Vagina (tissue), 2 donors: ENCODE measurements at regions not wholly inside any gene's neighbourhood (a gene's known extent, or its start where the extent isn't known, plus 50 kb on each side); places are given as distances from the start of the nearest gene placed in this dataset.

Experiments
- DNase-seq, 2 donors: peaks; one replicate each; pipeline ENCODE4 v3.0.0-alpha.2; 2017; ENCODE audit errors: extremely low spot score in 2 of 2
- H3K27ac ChIP-seq: fragments of 200-600 bp; sonication (generic); one replicate; pipeline ENCODE4 v1.5.1; 2019
- H3K27me3 ChIP-seq: fragments of 200-600 bp; sonication (generic); one replicate; pipeline ENCODE4 v1.5.1; 2019
- H3K36me3 ChIP-seq, 2 donors: fragments of 200-600 bp; sonication (generic); one replicate each; pipeline ENCODE4 v1.5.1; 2017 to 2019
- H3K4me1 ChIP-seq: fragments of 200-600 bp; sonication (generic); one replicate; pipeline ENCODE4 v1.5.1; 2019
- H3K4me3 ChIP-seq, 2 donors: fragments of 200-600 bp; sonication (generic); 1 replicate in 1 of 2; 2 replicates in 1 of 2; pipeline ENCODE4 v1.5.1; 2016 to 2019
- H3K9me3 ChIP-seq: fragments of 200-600 bp; sonication (generic); one replicate; pipeline ENCODE4 v1.5.1; 2019
- POLR2A ChIP-seq, 2 donors: fragments of 450-650 bp; IDR thresholded peaks; one replicate each; pipeline ENCODE4 v1.6.1; 2017; ENCODE audit warnings: antibody characterized with exemption in 2 of 2, mild to moderate bottlenecking in 2 of 2, moderate library complexity in 2 of 2
- POLR2AphosphoS5 ChIP-seq, 2 donors: sonication (generic); formaldehyde crosslinking; IDR thresholded peaks; one replicate each; pipeline ENCODE4 v1.9.0; 2017; ENCODE audit warnings: antibody characterized with exemption in 2 of 2, mild to moderate bottlenecking in 2 of 2, low read depth in 1 of 2; ENCODE audit not compliant: insufficient read depth in 1 of 2
- intact Hi-C: fragments of 100-400 bp; cut with DNase I; formaldehyde crosslinking; loops from one replicate; pipeline ENCODE4 v1.15.1; 2023
- TF ChIP-seq, protein P1 (sequence below), 3 experiments: fragments of 450-650 bp in 2 of 3; fragments of 200-600 bp in 1 of 3; sonication (generic) in 1 of 3; IDR thresholded peaks; one replicate each; pipeline ENCODE4 v1.5.1; 2017 to 2019; ENCODE audit warnings: antibody characterized with exemption in 3 of 3, mild to moderate bottlenecking in 2 of 3, moderate library complexity in 2 of 3

DNA sequence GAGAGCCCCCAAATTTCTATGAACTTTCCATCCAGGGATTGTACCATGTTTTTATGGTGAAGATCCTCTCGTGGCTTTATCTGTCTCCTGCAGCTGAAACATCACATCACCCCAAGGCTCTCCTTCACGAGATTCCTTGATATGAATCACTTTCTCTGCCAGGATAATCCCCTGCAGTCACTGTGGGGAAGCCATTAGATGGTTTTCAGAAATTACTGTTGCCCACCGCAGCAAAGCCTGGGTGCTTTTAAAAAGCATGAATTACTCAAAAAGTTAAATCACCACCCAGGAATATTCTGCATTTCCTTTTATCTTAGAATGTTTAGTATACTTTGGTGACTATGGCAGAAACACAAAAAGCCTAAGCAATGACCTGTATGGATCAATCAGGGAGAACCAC is 428.4 kb upstream of the SLC14A2 start:
- no peak for DNase-seq
- TF ChIP-seq POLR2A (IDR thresholded peaks at IDR 0.05) (no peak), POLR2AphosphoS5 (IDR thresholded peaks at IDR 0.05; ENCODE audit: insufficient read depth in 1 of 2, low read depth in 1 of 2) (no peak)
- TF ChIP-seq, protein P1, sequence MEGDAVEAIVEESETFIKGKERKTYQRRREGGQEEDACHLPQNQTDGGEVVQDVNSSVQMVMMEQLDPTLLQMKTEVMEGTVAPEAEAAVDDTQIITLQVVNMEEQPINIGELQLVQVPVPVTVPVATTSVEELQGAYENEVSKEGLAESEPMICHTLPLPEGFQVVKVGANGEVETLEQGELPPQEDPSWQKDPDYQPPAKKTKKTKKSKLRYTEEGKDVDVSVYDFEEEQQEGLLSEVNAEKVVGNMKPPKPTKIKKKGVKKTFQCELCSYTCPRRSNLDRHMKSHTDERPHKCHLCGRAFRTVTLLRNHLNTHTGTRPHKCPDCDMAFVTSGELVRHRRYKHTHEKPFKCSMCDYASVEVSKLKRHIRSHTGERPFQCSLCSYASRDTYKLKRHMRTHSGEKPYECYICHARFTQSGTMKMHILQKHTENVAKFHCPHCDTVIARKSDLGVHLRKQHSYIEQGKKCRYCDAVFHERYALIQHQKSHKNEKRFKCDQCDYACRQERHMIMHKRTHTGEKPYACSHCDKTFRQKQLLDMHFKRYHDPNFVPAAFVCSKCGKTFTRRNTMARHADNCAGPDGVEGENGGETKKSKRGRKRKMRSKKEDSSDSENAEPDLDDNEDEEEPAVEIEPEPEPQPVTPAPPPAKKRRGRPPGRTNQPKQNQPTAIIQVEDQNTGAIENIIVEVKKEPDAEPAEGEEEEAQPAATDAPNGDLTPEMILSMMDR (IDR thresholded peaks at IDR 0.05), result no peak
- Histone ChIP-seq H3K4me3 (no peak overlapping the region), H3K4me1 (no peaks in the 10 kb centered on the region), H3K9me3 (no peaks in the 10 kb centered on the region), H3K27ac (no peak overlapping the region), H3K36me3 (no peaks in the 10 kb centered on the region), H3K27me3 (no peaks in the 10 kb centered on the region)
- intact Hi-C loops, result no loop called here

DNA sequence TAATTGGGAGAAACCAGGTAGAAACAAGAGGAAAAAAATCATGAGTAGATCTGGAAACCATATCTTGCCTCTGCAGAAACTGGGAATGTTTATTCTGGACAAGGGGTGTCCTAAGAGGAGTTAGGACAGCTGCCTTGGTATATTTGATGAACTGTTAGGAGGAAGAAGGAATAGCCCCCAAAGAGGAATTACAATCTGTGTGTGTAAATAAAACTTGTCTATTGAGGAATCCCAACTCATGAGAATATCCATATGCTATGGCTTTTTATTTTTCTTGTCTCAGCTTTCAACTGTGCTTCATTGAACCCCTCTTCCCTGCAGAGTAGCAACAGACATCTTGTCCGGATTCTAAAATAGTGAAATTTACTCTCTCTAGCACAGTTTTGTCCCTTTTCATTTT is 423.5 kb upstream of the SLC14A2 start:
- no peak overlapping the region for H3K27ac ChIP-seq
- DNase-seq, result no peak
- H3K27me3 ChIP-seq, result no peaks in the 10 kb centered on the region
- TF ChIP-seq, protein P1 (IDR thresholded peaks at IDR 0.05), result no peak
- no peak for TF ChIP-seq POLR2A (IDR thresholded peaks at IDR 0.05)
- TF ChIP-seq POLR2AphosphoS5 (IDR thresholded peaks at IDR 0.05; ENCODE audit: insufficient read depth in 1 of 2, low read depth in 1 of 2), result no peak
- no peaks in the 10 kb centered on the region for H3K36me3 ChIP-seq
- intact Hi-C loops, result no loop called here
- no peaks in the 10 kb centered on the region for H3K4me1 ChIP-seq
- no peaks in the 10 kb centered on the region for H3K9me3 ChIP-seq
- H3K4me3 ChIP-seq, result no peak overlapping the region

DNA sequence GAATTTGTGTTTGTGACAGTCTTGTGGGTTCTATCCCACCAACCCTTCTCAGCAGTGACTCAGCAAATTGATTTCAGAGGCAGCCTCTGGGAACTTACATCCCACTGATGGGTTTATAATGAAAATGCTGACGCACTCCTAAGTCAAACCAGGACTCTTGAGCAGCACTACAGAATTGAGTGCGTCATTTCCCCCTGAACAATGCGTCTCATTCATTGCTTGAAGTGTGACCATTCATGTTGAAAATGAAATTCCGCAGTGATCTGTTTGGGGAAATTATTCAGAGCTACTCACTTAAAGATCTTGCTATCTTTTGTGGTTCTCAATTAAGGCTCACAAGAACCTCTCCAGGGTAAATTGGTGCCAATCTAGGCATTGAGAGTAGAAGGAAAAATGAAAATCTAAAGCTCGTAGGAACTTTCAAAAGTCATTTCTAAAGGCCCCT is 417.7 kb upstream of the SLC14A2 start:
- no peaks in the 10 kb centered on the region for H3K4me1 ChIP-seq
- no peak for TF ChIP-seq POLR2A (IDR thresholded peaks at IDR 0.05)
- no peak for TF ChIP-seq POLR2AphosphoS5 (IDR thresholded peaks at IDR 0.05; ENCODE audit: insufficient read depth in 1 of 2, low read depth in 1 of 2)
- TF ChIP-seq, protein P1 (IDR thresholded peaks at IDR 0.05), result no peak
- intact Hi-C loops, result no loop called here

DNA sequence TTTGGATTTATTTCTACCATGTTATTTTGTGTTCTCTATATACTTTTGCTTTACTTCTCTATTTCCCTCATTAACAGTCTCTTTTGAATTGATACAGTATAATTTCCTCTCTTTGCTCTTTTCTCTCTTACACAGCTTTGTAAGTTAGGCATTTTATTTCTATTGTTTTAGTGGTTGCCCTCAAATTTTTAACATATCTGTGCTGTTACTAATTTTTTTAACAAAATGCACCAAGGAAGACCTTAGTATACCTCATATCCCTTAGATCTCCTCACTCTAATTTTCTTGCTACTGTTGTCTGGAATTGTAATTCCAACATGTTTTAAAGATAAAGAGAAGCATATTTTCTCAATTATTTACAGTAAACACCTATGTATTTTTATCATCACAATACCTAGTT is 416.8 kb upstream of the SLC14A2 start:
- Histone ChIP-seq H3K4me1 (no peaks in the 10 kb centered on the region), H3K36me3 (no peaks in the 10 kb centered on the region), H3K27me3 (no peaks in the 10 kb centered on the region), H3K4me3 (no peak overlapping the region), H3K27ac (no peak overlapping the region), H3K9me3 (no peaks in the 10 kb centered on the region)
- no peak for DNase-seq
- TF ChIP-seq POLR2A (IDR thresholded peaks at IDR 0.05) (no peak), POLR2AphosphoS5 (IDR thresholded peaks at IDR 0.05; ENCODE audit: insufficient read depth in 1 of 2, low read depth in 1 of 2) (no peak)
- TF ChIP-seq, protein P1 (IDR thresholded peaks at IDR 0.05), result no peak
- intact Hi-C loops, result no loop called here

More for the DNA sequence above, 417.7 kb upstream of the SLC14A2 start:
- Histone ChIP-seq H3K4me3 (no peak overlapping the region), H3K27ac (no peak overlapping the region), H3K27me3 (no peaks in the 10 kb centered on the region), H3K9me3 (no peaks in the 10 kb centered on the region), H3K36me3 (no peaks in the 10 kb centered on the region)
- no peak for DNase-seq

DNA sequence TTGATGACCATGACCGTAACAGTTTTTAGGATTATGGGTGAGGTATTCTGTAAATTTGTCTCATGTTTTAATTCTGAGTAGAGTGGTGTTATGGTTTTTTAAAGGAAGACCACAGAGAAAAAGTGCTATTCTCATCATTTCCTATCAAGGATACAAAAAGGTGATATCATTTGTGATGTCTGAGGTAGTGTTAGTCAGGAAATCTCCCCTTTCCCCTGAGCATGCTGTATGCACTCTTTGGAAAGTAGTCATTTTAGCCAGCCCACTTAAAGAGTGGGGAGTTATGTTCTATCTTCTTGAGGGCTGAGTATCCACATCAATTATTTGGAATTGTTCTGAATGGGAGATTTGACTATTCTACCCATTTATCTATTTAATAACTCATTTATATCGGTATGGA is 414.2 kb upstream of the SLC14A2 start:
- Histone ChIP-seq H3K27ac (no peak overlapping the region), H3K4me3 (no peak overlapping the region), H3K9me3 (no peaks in the 10 kb centered on the region), H3K36me3 (no peaks in the 10 kb centered on the region), H3K27me3 (no peaks in the 10 kb centered on the region), H3K4me1 (no peaks in the 10 kb centered on the region)
- DNase-seq, result no peak
- TF ChIP-seq, protein P1 (IDR thresholded peaks at IDR 0.05), result no peak
- TF ChIP-seq POLR2AphosphoS5 (IDR thresholded peaks at IDR 0.05; ENCODE audit: insufficient read depth in 1 of 2, low read depth in 1 of 2) (no peak), POLR2A (IDR thresholded peaks at IDR 0.05) (no peak)
- intact Hi-C loops, result no loop called here
